Pons (tissue), 1 donor: ENCODE measurements at regions not wholly inside any gene's neighbourhood (a gene's known extent, or its start where the extent isn't known, plus 50 kb on each side); places are given as distances from the start of the nearest gene placed in this dataset.

Source experiments
- DNase-seq: peaks from one replicate; pipeline ENCODE4 v3.0.0-alpha.2; 2016; ENCODE audit warnings: low spot score

DNA sequence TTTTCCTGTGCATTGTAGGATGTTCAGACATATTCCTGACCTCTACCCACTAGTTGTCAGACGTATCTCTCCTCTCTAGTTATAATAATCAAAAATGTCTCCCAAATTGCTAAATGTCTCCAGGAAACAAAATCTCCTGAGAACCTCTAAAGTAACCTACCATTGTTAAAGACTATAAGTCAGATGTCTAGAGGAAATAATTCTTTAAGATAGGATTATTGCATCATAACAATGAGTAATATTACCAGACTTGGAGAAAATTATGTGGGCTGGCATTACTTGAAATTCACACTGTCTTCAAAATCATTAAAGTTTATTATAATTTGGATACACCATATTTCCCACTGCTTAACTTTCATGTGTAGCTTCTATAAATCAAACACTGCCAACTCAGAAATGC lies 643.0 kb upstream of the ADGRL2 start:
- no peak for DNase-seq

DNA sequence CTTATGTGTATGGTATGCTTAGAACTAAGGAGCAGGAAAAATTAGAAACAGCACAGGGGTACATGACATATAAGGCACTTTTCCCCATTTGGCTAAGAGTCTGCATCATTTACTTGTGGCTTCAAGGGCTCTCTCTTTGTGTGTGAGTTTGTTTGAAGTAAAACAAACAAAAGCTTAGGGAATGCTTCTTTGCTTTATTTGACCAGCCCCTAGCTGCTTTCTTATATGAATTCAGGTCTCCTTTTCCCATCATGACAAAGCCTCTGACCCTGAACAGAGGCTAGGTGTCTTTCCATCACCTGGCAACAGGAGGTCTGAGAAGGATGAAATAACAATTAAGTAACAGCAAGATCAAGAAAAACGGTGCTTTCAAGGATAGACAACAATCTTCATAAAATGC lies 643.8 kb upstream of the ADGRL2 start:
- no peak for DNase-seq

DNA sequence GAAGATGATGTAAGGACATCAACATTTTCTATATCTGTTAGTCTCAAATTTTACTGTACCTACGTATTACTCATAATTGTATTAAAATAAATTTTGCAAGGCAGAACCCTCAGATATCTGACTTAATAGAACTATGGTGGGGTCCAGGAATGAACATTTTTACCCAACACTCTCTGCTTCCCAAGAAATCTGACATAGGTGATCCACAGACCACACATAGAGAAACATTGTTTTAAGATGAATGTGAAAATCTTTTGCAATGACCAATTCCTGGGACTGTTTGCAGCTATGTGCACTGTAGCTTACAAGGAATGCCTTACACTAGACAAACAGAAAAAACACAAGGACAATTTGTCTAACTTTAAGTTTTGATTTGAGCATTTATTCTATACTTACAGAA lies 645.6 kb upstream of the ADGRL2 start:
- DNase-seq = no peak

DNA sequence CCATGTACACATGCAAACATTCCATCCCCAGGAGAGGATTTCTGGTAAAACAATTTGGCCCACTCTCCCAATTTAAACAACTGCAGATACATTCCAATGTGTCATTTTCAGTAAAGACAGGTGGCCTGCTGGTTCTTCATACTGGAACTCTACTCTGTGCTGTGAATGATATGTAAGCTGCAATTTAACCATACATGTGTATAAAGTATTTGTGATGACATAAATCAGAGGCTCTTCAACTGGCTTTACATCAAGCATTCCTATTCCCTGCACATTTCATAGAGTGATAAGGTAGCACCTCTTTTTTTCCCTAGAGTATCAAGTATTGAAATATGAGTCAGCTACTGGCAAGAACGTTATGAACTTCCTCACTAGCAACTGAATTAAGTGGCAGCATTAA lies 649.5 kb upstream of the ADGRL2 start:
- DNase-seq = no peak

DNA sequence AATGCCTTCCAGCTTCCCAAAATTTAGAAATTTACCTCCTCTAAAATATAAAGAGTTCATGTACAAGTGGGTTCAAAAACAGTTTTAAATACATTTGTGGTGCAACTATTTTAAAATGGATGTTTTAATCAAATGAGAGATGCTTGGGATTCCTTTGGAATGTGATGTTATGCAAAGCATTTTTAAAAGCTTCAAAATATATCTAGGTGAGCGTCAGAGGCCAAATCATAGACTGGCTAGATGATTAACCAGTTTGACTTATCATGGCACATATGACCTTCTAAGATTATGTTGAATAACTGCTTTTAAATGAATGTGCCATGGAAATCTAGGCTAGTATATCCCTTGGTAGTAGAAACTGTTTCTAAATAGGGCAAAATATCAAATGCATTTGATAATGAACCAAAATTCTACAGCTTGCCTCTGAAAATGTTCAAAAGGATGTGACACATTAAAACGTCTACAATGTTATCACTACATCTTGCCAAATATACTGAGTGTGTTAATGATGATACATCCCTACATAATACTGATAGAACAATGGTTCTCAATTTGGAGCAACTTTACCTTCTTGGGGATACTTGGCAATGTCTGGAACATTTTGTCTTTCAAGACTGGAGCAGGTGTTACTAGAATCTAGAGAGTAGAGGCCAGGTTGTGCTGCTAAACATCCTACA lies 650.9 kb upstream of the ADGRL2 start:
- no peak for DNase-seq

DNA sequence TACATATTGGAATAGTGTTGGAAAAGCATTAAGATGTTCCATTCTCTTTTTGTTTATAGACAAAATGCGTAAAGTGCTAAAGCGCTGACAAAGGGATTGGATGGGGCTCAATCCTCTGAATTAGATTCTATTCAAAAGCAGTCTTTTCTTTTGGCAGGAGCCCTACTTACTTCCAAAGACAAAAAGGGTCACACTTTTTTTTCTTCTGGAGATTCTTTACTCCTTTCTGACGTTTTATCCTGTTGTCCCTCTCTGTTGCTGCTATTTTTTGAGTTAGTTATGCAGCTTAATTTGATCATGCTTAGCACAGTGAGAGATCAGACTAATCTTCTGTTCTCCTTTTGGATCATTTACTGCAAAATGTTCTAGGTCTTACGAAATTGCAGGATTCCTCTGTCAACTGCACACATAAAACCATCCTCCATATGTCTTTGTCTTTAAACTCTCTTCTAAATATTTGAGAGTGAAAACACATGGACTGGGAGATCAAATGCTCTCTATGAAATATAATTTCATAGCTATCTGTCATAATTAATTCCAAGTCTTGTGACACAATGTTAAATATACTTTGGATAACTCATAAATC lies 656.4 kb upstream of the ADGRL2 start:
- DNase-seq = no peak

DNA sequence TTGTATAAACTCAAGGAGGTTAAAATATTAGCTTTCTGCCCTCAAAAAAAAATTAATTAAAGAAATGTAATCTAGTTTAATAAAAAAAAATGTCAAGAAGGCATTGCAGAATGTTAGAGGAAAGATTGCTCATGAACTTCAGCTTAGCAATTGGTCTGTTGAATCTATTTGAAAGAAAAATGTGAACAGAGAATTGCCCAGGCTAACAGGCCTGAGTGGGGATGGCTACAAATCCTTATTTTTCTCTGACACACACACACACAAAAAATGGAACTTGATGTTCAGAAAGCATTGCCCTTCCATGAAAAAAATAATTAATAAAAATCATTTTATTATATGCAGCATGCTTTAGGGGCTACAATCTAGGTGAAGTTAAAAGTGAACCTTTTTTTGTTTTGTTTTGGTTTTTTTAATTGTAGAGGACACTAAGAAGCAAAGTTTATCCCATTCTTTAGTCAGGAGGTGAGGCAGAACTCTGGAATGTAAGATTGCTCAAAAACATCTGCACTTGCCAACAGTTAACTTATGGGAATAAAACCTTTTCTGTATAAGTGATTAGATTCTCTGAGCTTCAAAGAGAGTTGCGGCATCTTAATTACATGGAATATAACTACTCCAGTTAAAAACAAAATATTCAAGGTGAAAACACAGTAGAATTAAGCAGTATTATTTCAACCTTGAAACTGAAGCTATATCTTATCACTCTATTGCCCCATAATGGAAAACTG lies 658.5 kb upstream of the ADGRL2 start:
- no peak for DNase-seq

DNA sequence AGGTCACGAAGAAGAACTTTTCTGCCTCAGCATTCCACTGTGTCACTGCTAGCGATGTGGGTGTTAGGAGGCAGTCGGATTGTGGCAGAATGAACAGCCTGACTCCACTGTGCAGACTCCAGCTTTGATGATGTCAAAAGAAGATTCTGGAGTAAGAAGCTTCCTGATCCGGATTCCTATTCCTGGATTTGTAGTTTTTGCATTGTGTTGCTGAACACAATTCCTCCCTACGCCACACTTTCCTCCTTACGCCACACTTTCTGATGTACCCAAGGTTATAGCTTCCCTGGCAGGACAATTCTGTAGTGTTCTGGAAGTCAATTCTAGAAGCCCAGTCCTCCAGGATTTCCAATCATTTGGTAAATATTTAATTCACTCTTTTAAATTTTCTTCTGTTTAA lies 665.2 kb upstream of the ADGRL2 start:
- DNase-seq = no peak

DNA sequence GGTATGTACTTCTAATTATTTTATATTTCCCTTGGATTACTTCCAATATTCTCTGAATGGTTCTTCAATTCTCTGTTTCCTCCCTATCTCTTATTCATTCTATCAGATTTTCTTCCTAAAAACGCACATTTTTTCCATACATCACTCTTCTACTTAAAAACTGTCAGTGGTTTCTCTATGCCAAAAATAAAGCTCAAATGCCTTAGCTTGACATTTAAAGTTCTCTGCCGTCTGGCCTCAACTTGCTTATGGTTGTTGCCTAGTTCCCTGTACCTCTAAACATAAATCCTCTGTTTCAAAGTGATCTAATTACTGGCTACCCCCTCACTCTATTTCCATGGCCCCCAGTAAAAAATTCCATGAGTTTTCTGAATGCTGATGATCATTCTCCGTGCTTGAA lies 671.0 kb upstream of the ADGRL2 start:
- no peak for DNase-seq

DNA sequence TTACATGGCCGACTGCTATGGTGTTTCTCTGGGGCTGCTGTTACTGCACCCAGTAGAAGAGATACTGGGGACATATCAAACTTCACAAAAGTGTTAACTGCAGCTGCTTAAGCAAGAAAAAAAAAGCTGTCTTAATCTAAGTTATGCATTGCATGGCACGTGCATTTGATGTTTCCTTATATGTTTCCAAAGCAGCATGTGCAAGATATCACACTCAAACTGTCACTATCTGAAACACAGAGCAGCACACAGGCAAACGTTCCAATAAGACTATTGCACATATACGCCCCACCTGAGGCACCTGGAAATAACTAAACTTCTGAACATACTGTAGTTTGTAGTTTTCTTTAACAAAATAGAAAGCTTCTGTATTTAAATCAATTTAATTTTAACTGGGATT lies 671.4 kb upstream of the ADGRL2 start:
- DNase-seq = no peak

DNA sequence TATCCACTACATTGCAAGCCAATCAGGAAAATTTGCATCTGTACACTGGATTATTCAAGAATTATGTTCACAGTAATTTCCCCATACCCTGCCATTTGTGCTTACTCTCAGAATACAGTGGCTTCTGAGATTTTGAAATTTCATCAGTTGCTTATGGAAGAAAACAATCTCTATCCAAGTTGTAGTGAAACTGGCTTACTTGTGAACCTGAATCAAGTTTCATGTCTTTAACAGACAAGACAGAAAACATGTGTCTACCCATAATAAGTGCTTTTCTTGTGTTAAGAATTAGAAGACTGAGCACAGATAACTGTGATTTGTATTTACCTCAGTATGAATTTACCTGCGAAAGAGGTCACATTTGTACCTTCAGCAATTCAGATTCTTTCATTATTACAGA lies 672.7 kb upstream of the ADGRL2 start:
- no peak for DNase-seq

DNA sequence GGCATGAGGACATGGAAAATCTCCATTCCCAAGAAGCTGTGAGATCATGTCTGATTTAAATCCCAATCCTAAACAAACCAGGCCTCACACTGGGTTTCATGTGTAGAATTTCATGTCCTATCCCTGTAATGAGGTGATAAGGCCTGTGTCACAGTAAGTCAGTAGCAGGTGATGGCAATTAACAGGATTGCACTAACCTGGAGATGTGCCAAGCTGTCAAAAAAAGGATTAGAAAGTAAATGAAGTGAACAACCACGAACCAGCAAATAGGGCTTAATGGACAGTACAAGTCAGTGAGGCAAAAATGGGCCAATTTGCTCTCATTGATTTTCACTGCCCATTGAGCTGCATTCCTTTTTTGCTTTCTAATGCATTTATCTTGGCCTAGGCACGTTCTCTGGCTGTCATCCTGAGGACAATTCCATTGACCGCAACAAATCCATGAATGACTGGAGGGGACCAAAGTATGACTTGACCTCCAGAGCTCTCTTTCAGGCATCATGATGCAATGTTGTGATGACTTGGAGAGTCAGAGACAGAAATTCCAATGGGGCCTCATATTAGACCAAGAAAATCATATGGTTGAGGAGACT lies 673.6 kb upstream of the ADGRL2 start:
- DNase-seq = no peak

DNA sequence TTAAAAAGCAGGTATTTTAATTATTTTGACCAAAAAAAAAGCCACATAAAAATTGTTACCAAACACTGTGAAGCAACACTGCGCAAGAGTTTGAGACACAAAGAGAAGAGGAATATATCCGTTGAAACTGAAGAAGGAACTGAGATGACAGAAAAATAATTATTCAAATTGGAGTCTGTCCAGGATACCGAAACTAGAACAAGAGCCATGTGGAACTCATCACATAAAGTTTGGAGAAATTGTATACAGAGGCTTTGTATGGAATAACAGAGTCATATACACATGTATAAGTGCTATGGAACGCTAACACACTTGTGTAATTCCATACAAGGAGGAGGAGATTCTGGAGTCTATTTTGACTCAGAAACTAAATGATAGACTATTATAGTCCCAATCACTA lies 675.1 kb upstream of the ADGRL2 start:
- no peak for DNase-seq

DNA sequence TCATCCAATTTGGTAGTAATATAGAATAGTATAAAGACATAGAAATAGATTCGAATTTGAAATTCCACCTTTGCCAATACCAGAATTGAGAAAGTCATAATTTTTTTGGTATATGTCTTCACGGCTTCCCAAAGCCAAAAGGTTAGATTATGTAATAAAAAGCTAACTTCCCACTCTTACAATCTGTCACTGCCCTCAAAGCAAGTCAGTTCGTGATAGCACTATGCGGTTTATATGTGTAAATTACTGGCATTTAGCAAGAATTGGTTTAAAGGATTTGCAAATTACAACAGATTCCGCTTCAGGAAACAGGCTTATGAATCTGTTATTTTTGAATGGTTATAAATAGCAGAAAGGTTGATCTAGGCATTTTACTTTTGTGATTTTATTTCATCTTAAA lies 679.4 kb upstream of the ADGRL2 start:
- DNase-seq = no peak

DNA sequence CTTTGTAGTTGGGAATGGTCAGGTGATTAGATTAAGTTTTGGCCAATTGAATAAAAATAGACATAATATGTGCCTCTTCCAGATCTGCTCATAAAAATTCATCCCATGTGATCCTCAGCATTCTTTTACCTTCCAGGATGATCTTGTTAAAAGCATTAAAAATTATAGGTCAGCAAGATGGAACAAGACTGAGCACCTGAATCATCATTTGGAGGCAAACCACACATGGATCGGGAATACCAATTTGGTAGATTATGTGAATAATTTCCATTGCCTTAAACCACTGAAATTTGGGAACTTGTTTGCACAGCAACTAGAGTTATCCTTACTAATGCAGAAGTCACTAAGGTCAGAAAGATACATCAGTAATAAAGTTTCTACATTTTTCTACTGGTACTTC lies 681.4 kb upstream of the ADGRL2 start:
- no peak for DNase-seq

DNA sequence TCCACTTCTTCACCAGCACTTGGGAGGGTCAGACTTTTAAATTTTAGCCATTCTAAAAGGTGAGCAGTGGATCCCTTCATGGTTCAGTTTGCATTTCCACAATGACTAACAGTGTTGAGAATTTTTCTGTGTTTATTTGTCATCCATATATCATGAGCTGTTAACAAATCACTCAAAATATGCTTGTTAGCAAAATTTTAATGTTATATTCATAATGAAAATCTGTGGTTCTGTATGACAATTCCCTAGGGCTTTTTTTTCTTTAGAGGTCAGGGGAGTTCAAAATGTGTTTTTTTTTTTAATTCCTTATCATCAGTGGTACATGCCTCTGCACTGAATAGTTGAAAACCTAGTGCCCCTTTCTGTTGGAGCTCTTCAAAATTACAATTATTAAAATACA lies 682.2 kb upstream of the ADGRL2 start:
- no peak for DNase-seq

DNA sequence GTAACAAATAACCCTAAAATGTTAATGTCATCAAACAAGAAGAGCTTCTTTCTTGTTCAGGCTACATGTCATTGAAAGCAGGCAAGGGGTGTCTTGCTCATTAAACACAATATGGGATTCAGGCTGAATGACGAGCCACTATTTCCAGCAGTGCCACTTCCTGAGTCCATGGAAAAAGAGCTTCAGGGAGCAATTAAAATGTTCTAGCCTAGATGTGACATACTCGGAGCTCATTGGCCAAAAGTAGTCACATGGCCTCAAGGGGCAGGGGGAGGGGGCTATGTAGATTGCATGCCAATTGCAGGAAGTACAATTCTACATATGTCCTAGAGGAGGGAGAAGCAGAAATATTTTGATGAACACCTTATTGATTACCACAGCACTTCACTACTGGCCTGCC lies 685.3 kb upstream of the ADGRL2 start:
- no peak for DNase-seq

DNA sequence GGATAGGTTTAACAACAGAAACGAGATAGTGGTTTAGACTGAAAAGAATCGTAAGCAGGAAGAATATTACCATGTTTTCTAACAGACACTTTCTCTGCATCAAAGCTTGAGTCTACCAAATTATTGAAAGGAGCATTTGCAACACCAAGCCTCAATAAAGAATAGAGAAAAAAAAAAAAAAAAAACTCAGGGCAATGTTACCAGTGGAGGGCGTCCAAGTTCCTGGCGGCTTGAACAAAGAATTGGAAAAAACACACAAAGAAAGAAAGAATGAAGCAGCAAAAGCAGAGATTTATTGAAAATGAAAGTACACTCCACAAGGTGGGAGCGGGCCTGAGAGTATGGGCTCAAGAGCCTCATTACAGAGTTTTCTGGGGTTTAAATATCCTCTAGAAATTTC lies 686.5 kb upstream of the ADGRL2 start:
- no peak for DNase-seq

DNA sequence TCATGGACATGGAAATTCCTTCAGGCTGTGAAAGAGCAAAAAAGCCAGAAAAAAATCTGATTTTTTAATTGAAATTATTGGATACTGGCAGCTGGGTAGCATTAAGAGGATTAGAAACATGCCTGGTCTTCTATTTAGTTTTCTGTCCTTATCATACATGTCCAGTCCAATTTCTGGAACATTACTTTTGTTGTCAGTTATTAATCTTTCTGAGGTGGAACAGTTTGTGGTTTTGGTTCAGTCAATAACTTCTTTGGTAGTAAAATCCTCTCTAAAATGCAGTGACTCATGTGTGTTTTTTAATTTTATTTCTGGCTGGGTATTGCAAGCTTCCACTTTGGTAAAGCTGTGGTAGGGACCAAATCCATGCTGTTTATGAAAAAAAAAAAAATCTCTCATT lies 687.0 kb upstream of the ADGRL2 start:
- DNase-seq = no peak

DNA sequence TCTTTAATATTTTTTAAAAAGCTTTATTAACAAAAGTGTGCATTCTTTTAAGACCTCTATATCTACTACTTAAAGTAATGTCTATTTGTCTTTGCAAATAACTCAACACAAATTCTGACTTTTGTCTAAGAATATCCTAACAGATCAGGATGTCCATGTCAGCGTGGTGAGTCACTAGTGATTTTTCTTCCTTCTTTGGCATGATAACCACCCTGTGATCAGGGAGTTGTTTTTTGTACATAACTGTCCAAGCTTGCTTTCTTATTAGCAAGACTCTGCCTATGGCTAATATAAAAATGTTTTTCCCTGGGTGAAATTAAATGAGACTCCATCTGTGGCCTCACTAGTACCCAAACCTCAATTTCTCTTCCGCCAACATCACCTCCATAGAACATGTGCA lies 688.9 kb upstream of the ADGRL2 start:
- DNase-seq = no peak

DNA sequence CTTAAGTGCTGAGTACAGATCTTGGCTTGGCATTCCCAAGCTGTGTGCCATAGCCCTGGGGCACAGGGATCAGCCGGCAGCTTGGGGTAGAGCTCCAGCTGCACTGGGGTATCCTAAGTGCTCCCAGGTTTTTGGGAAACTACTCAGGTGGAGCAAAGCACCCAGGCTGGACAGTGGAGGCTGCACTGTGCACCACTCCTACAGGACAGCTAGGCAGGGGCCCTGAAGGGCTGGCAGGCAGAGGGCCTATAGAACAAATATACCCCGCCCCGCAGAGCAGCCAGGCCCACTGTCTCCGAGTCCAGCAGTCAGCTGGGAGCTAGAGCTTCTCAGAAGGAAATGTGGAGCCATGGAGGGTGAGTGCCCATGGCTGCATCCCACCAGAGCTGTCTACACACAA lies 691.7 kb upstream of the ADGRL2 start:
- no peak for DNase-seq

DNA sequence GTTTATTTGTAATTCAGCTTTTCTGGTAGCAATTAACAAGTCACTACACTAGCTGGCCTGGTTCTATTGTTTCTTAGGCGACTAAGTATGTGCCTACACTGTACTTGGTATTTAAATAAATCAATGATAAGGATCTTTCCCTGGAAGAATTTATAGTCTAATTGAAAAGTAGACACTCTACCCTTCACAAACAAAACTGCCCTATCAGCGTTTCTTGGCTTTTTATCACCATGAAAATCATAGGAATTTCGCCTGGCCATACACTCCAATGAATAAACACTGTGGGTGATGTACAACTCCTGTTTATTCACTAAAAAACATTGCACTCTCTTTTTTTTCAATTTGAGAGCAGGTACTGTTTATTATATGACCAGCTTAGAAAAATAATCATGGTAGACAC lies 702.9 kb upstream of the ADGRL2 start:
- no peak for DNase-seq

DNA sequence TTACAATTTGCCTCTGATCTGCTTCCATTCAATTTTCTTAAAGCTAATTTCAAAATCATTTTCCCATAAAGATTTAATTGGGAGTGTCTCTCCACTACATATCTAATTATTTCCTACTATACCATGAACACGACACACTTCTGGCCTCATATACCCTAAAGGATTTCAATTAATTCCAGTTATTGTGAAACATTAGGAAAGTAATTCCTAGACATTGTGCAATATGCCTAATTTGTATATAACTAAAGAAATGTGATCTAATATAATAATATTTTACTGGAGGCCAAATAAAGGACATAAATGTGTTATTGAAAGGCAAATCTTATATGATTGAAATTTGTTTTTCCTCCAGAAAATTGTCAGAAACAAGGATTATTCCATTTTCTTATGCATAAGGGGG lies 727.2 kb upstream of the ADGRL2 start:
- DNase-seq = no peak
